Hematopoietic multipotent progenitor cell (in vitro differentiated cells): ENCODE measurements at regions not wholly inside any gene's neighbourhood (a gene's known extent, or its start where the extent isn't known, plus 50 kb on each side); places are given as distances from the start of the nearest gene placed in this dataset.
"Not testable (repeated sequence)": the region's sequence is repeated elsewhere in the genome, so short reads cannot be mapped to it uniquely, and the experiment has no call there.

ENCODE experiments used
- DNase-seq, 3 donors: peaks; one replicate each; pipeline ENCODE4 v3.0.0-alpha.2; 2011 to 2015; ENCODE audit warnings: low read depth in 2 of 3, low spot score in 2 of 3

GRCh38 chr16:63690961-63691360 lies 1430.9 kb downstream of the CDH11 start:
- no peak for DNase-seq

DNA sequence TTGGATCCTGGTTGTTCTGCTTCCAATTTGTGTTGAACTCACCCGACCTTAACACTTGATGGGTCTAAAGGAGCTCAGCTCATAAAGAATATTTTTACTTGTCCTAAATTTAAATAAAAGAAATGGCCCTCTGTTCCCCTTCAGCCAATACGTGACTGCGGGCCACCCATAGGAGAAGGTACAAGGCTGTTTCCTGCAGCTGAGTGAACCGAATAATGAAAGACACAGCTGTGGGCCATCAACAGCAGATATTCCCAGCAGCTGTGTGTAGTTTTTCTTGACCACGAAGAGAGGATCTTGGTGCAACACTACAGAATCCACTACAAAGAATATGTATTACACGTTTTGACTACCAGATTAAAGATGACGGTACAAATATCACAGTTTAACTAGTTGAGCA lies 1431.6 kb downstream of the CDH11 start:
- no peak for DNase-seq

DNA sequence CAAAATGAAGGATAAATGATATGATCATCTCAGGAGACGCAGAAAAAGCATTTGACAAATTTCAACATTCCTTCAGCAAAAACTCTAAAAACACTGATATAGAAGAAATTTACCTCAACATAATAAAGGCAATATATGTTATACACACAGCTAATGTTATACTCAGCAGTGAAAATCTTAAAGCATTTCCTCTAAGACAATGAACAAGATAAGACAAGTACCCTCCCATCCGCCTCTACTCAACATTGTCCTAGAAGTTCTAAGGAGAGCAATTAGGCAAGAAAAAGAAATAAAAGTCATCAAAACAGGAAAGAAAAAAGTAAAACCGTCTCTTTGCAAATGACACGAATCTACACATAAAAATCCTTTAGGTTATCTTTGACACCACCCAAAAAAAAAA lies 1432.8 kb downstream of the CDH11 start:
- no peak for DNase-seq

- no peak for DNase-seq
Measured at GRCh38 chr16:63684149-63685101, 1437.4 kb downstream of the CDH11 start.

DNA sequence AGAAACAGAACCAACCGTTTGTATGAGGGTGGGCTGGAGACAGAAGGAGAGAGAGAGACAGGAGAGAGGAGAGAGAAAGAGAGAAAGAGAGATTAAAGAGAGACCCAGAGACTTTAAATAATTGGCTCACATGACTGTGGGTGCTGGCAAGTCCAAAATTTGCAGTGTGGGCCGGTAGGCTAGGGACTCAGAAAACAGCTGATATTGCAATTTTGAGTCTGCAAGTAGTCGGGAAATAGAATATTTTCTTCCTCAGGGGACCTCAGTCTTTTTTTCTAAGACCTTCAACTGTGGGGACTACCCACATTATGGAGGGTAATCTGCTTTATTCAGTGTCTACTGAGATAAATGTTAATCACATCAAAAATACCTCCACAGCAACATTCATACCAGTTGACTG lies 1439.0 kb downstream of the CDH11 start:
- DNase-seq = no peak

GRCh38 chr16:63672493-63672892 lies 1449.4 kb downstream of the CDH11 start:
- DNase-seq = no peak

GRCh38 chr16:63663155-63663554 lies 1458.7 kb downstream of the CDH11 start:
- no peak for DNase-seq

DNA sequence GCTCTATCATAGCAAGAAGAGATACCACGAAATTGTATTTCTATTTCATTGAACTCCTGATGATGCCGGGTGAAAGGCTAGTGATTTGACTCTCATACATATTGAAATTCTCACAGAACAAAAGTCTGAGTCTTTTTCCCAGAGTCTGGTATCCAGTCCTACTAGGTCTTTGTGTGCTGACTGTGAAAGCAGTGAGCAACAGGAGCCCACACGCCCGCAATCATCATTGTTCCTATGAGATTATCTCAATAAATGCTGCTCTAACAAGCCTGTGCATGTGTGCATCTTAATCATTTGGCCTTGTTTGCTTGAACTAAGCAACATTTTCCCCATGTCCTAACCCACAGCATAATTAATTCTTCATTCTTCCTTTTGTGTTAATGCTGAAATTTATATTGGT lies 1466.0 kb downstream of the CDH11 start:
- DNase-seq = no peak

- DNase-seq = no peak
Measured at GRCh38 chr16:63653044-63653839, 1468.6 kb downstream of the CDH11 start.

DNA sequence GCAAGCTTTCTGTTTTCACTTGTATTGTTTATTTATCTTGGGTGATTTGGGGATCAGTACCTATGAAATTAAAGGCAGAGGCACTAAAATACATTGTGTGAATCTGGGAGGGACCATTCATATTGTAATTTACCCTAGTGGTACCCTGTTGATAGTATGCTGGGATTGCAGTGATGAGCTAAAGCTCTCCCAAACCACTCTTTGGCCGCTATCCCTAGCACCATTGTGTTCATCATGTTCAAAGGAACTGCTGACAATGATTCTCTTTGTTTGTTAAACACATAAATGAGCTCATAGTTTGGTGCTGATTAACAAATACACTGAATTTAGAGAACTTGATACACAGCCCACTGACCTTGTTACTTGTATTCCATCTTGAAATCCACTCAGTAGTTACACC lies 1469.8 kb downstream of the CDH11 start:
- DNase-seq = no peak

DNA sequence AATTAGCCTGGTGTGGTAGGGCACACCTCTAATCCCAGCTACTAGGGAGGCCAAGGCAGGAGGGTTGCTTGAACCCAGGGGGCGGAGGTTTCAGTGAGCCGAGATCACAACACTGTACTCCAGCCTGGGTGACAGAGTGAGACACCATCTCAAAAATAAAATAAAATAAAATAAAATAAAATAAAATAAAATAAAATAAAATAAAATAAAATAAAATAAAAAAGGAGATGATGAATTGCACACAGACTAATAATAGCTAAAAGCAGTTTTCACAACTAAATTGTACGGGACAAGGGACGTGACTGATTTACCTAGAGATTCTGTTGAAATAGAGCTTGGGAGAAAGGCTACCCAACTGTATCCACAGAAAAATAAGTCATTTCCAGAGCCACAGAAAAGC lies 1471.3 kb downstream of the CDH11 start:
- DNase-seq = no peak

GRCh38 chr16:63633706-63634445 lies 1488.0 kb downstream of the CDH11 start:
- DNase-seq = not testable (repeated sequence)

- DNase-seq = no peak
Measured at GRCh38 chr16:63629272-63629671, 1492.6 kb downstream of the CDH11 start.

GRCh38 chr16:63628812-63629211 lies 1493.1 kb downstream of the CDH11 start:
- DNase-seq = no peak

DNA sequence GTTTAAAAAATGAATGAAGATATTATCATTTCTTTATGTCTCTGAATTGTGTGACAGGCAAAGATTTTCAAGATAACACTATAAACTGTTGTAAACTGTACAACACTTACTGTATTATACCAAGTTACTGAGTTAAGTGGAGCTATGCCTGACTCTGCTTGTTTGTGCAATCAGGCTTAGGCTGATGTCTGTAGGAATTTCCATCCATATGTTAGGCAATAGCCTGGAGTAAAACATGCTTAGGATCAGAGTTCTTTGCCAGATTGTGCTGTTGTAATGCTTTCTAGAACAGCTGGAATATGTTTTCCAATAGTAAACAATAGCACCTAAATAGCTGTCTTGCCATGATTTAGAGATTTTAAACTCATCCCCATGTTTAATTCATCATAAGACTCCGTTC lies 1496.7 kb downstream of the CDH11 start:
- no peak for DNase-seq

DNA sequence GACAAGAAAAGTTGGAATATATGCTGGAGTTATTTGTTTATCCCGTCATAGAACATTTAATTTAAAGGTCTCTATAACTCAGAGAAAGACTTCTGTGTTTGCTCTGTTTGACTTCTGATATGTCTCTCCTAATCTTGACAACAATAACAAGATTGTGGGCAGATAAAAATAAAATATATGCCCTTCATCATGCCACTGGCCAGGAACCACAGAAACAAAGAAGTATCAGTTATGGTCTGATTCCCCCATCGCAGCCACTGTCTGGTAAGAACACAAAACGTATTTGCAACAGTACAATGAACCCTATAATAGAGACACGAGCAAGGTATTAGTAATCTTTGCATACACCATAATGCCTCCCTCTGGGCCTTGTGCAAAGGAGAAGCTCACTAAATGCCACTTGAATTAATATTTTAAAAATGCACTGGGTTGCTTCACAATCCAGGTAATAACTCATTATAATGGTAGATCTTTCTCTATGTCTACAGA lies 1498.3 kb downstream of the CDH11 start:
- no peak for DNase-seq

DNA sequence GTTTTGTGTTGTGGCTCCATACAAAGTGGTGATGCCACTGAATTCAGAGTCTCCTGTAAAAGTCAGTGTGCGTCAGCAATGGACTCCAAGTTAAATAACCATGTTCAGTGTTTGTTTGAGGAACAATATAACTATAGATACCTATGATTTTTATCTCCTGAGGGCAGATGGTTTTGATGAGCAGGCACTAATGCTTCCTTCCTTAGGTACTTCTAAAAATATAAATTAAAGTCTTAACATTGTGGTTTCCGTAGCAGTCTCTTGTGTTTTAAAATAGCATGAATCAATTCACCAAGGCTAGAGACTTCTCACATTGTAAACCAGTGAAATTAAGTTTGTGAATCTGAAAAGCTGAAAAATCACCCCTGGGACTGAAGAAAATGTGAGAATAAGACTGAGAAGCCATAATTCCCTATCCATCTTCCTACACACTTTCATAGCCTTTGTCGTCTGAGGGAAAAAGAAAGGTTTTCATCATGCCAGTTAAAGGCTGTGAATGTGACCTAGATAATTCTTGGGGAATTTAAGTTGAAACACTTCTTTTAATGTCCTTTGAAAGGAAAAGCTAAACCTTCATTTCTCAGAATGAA lies 1502.9 kb downstream of the CDH11 start:
- no peak for DNase-seq

- no peak for DNase-seq
Measured at GRCh38 chr16:63617990-63618763, 1503.7 kb downstream of the CDH11 start.

- no peak for DNase-seq
Measured at GRCh38 chr16:63617047-63617989, 1504.5 kb downstream of the CDH11 start.
